ENCODE measurements at regions not wholly inside any gene's neighbourhood (a gene's known extent, or its start where the extent isn't known, plus 50 kb on each side); places are given as distances from the start of the nearest gene placed in this dataset.

DNA sequence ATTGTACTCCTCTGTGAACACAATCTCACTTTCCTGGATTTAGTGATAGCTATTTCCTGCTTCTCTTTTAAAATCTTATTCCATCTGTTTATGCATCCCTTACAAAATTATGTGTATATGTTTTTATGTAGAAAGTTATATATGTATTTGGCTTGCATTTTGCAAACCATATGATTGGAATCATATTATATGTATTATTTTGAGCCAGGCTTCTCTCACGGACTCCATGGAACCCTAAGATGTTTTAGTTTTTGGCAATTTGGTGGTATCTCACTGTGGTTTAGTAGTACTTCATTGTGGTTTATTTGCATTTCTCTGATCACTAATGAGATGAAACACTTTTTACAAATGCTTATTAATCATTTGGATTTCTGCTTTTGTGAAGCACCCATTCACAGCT lies 507.3 kb upstream of the KIRREL3 start:
- TF ChIP-seq CTCF (IDR thresholded peaks at IDR 0.05) (no peak), POLR2A (IDR thresholded peaks at IDR 0.05) (no peak)
